ENCODE measurements at regions not wholly inside any gene's neighbourhood (a gene's known extent, or its start where the extent isn't known, plus 50 kb on each side); places are given as distances from the start of the nearest gene placed in this dataset.
"Not testable (repeated sequence)": the region's sequence is repeated elsewhere in the genome, so short reads cannot be mapped to it uniquely, and the experiment has no call there.

- FAIRE-seq, result no peak
These were observed 239.6 kb upstream of the SHH start for GRCh38 chr7:156051884-156052283.

GRCh38 chr7:156050636-156051569 lies 238.6 kb upstream of the SHH start:
- FAIRE-seq, result no peak

- no peak for FAIRE-seq
These were observed 237.1 kb upstream of the SHH start for GRCh38 chr7:156049366-156049765.

GRCh38 chr7:156046031-156046560 lies 233.8 kb upstream of the SHH start:
- no peak for FAIRE-seq

- no peak for FAIRE-seq
These were observed 231.3 kb upstream of the SHH start for GRCh38 chr7:156043416-156044178.

GRCh38 chr7:156041398-156041797 lies 229.1 kb upstream of the SHH start:
- no peak for FAIRE-seq

- FAIRE-seq, result no peak
These were observed 227.9 kb upstream of the SHH start for GRCh38 chr7:156039971-156040677.

- no peak for FAIRE-seq
These were observed 226.9 kb upstream of the SHH start for GRCh38 chr7:156039194-156039593.

- no peak for FAIRE-seq
These were observed 226.1 kb upstream of the SHH start for GRCh38 chr7:156038345-156038744.

GRCh38 chr7:156036153-156036552 lies 223.9 kb upstream of the SHH start:
- no peak for FAIRE-seq

GRCh38 chr7:156035387-156035786 lies 223.1 kb upstream of the SHH start:
- FAIRE-seq, result not testable (repeated sequence)

GRCh38 chr7:156034397-156034796 lies 222.1 kb upstream of the SHH start:
- FAIRE-seq, result no peak

GRCh38 chr7:156032973-156033372 lies 220.7 kb upstream of the SHH start:
- FAIRE-seq, result no peak

GRCh38 chr7:156031679-156032478 lies 219.6 kb upstream of the SHH start:
- no peak for FAIRE-seq

GRCh38 chr7:156029460-156030007 lies 217.3 kb upstream of the SHH start:
- no peak for FAIRE-seq

GRCh38 chr7:156028521-156028920 lies 216.3 kb upstream of the SHH start:
- no peak for FAIRE-seq

- FAIRE-seq, result no peak
These were observed 215.6 kb upstream of the SHH start for GRCh38 chr7:156027821-156028220.

- FAIRE-seq, result no peak
These were observed 214.3 kb upstream of the SHH start for GRCh38 chr7:156026603-156027002.

GRCh38 chr7:156026076-156026600 lies 213.9 kb upstream of the SHH start:
- FAIRE-seq, result no peak

GRCh38 chr7:156025675-156026074 lies 213.4 kb upstream of the SHH start:
- FAIRE-seq, result no peak

- FAIRE-seq, result no peak
These were observed 211.9 kb upstream of the SHH start for GRCh38 chr7:156024201-156024600.
